ENCODE measurements at regions not wholly inside any gene's neighbourhood (a gene's known extent, or its start where the extent isn't known, plus 50 kb on each side); places are given as distances from the start of the nearest gene placed in this dataset.

GRCh38 chr6:81383472-81383871 lies 369.0 kb downstream of the TENT5A start:
- TF ChIP-seq POLR2A (IDR thresholded peaks at IDR 0.05), result no peak
- TF ChIP-seq, protein P1, sequence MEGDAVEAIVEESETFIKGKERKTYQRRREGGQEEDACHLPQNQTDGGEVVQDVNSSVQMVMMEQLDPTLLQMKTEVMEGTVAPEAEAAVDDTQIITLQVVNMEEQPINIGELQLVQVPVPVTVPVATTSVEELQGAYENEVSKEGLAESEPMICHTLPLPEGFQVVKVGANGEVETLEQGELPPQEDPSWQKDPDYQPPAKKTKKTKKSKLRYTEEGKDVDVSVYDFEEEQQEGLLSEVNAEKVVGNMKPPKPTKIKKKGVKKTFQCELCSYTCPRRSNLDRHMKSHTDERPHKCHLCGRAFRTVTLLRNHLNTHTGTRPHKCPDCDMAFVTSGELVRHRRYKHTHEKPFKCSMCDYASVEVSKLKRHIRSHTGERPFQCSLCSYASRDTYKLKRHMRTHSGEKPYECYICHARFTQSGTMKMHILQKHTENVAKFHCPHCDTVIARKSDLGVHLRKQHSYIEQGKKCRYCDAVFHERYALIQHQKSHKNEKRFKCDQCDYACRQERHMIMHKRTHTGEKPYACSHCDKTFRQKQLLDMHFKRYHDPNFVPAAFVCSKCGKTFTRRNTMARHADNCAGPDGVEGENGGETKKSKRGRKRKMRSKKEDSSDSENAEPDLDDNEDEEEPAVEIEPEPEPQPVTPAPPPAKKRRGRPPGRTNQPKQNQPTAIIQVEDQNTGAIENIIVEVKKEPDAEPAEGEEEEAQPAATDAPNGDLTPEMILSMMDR (IDR thresholded peaks at IDR 0.05), result no peak
